MV-4-11 (cell line): ENCODE measurements at regions not wholly inside any gene's neighbourhood (a gene's known extent, or its start where the extent isn't known, plus 50 kb on each side); places are given as distances from the start of the nearest gene placed in this dataset.
"Not testable (repeated sequence)": the region's sequence is repeated elsewhere in the genome, so short reads cannot be mapped to it uniquely, and the experiment has no call there.

Experiments
- DNase-seq: peaks from one replicate; lab custom pipeline; 2025; lab: John Stamatoyannopoulos, UW

DNA sequence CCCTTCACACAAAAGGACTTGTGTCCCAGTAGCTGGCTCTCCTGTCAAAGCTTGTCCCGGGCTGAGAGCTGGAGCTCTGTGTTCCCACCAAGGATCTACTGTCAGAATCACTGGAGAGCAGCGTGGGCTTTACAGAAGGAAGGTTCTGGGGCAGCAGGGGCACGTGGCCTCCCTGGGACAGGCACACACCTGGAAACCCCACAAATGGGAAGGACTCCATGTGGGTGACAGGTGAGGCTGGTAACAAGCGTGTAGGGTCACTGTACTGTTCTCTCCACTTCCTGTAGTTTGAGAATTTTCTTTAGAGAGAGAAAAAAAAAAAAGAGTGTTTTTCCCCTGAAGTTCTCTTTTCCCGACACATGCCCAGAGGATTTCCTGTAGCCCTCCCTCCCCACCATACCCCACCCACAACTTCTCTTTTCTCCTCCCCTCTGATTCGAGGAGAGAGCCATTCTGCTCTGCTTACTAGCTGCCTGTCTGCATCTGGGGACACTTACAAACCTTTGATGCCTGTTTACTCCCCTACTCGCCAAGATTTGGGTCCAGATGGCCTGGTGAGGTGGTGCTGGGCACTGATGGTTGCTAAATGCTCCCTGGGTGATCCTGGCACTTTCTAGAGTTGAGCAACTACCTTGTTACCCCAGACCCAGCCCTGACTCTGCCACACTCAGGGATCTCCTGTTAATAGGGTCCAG is 84.1 kb upstream of the SIRPA start:
- peak; percentile 87 for DNase-seq

DNA sequence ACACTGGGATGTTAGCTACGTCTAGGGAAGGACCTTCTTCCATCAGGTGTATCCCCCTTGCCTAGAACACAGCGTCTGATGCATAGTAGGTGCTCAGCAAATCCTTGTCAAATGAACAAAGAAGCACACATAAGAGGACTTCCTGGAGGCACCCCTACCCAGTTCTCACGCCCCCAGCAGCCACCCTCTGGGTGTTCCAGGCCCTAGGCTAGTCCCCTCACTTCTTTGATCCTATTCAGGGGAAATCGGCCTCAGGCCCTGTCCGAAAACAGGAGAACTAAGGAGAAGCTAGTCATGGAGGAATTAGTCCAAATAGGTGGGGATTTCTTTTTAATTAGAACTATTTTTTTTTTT is 84.7 kb upstream of the SIRPA start:
- no peak for DNase-seq

DNA sequence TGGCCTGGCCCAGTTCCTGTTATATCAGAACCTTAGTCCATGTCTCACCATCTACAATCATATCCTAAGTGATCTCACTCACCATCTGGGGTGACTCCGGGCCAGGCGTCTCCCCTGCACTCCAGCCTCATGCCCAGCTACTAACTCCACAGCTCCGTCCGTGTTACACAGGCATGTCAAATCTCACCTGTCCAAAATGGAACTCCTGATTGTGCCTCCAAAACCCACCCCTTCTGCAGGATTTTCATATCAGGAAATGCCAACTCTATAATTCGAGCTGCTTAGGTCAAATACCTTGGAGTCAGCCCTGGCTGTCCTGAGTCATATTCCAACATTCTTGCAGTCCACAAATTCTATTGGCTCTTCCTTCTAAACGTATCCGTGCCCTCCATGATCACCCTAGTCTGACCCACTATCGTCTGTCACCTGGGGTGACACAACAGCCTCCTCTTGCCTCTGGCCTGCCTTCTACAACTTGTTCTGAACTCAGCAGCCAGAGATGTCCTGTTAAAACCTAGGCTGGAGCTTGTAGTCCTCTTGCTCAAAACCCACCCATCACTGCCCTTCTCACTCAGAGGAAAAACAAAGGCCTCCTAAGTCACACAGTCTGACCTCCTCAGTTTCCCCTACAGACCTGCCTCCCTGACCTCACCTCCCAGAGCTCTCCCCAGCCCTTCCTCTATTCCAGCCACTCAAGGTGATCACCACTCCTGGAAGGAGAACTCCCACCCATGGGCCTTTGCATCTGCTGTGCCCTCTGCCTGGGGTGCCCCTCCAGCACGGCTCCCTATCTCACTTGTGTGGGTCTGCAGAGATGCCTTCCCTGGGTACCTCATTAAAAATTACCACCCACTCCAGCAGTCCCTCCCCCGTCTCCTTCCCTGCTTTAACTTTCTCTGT is 85.3 kb upstream of the SIRPA start:
- DNase-seq: no peak

DNA sequence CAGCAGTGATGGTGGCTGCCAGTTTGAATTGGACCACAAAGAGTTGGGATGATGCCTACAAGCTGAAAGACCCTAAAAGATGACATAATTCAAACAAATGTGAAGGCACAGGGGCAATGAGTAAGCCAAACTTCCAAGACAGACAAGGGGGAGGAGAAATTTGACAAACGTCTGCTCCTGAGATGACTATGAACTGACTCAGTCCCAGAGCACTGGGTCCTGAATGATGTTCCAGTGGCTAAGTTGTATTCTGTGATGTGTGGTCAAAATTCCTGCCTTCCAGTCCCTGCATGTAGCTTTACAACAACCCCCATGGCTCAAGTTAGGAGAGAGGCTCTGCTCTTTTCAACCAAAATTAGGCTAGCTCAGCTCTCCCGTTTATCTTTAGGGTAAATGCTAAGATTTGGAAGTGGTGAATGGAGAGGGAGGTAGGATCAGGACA is 86.1 kb upstream of the SIRPA start:
- DNase-seq: no peak

DNA sequence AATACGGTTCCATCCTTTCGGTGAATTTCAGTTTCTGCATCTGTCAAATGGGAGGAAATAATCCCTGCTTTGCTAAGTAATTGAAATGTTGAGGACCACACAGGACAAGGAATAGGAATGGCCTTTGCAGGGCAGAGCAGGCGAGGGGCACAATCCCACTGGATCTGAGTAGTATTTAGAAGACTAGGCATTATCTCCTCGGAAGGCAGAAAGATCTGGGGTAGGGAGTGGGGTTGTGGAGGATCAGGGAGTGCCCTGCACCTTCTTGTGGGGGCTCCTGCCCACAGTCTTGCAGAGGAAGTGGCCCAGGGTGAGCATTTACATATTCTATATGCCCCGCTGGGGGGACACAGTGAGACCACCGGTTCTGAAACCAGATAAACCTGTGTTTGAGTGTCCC is 87.1 kb upstream of the SIRPA start:
- no peak for DNase-seq

DNA sequence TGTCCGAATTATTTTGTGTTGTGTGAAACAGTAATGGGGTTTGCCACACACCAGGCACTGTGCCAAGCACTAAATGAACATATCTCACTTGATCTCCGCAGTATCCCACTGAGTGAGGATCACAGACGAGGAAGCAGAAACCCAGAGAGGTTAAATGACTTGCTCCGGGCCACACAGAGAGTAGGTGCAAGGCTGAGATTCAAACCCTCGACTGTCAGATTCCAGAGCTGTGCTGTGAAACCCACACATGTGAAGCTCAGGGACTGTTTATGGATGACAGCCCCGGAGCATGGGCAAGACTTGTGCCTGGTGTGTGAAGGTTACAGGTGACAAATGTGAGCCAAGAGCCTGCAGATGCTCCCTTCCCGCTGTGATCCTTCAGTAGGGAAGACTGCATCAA is 87.8 kb upstream of the SIRPA start:
- no peak for DNase-seq

DNA sequence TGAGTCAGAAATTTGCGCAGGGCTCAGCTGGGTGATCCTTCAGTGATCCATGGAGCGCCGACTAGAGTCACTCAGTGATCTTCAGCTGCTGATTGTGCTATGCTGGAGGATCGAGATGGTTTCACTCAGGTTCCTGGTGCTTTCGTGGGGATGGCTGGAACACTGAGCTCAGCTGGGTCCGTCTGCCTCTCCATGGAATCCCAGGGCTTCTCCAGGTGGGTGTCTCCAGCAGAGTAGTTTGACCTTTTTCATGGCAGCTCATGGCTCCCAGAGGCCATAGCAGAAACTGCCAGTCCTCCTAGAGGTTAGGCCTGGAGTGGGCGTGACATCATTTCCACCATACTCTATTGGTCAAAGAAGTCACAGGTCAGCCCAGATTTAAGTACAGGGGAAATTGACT is 88.8 kb upstream of the SIRPA start:
- no peak for DNase-seq

DNA sequence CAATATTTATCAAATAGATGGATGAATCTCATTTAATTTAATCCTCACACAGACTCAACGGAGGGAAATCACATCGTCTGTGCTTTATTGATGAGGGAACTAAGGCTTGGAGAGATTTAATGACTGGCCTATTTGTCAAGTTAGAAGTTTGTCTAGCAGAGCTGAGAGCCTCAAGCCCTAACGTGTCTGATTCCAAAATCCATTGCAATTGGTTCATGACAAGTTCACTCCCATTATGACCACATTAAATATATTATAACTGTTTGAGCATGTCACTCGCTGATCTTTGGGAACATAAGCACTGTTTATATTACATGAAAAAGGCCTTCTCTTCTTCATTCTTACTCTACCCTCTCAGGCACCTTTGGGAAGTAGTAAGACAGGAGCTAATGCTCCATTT is 89.4 kb upstream of the SIRPA start:
- no peak for DNase-seq

DNA sequence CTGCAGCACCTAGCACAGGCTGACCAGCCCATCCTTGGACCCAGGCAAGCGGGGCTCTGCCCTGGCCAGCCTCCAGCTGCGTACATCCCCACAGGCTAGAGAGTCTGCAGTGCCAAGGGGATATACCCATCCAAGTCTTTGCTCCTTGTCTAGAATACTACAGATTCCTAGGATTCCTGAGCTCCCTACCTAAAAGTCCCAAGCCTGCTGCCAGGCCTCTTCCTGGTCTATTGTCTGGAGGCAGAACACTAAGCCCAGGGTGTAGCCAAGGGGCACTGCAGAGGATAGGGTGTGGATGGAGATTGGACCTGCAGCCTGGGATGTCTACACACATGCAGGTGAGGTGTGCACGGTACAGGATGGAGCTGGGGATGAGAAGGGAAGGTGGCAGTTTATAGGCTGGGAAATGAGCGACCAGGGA is 90.0 kb upstream of the SIRPA start:
- no peak for DNase-seq

DNA sequence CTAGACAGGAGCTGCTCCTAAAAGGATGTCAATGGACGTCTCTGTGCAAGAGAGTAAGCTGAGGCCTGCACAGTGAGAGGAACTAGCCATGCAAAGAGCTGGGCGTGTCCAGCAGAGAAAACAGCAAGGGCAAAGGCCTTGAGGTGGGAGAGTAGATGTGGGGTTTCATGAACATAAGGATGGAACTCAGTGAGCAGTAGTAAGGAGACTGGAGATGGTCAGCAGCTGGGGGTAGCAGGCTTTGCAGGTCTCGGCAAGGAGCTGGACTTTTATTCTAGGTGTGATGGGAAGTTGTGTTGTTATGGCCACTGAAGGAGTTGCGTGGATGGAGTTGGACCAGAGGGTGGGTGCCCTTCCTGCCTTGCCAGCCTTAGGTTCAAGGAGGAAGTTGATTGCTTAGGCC is 90.7 kb upstream of the SIRPA start:
- DNase-seq: no peak

DNA sequence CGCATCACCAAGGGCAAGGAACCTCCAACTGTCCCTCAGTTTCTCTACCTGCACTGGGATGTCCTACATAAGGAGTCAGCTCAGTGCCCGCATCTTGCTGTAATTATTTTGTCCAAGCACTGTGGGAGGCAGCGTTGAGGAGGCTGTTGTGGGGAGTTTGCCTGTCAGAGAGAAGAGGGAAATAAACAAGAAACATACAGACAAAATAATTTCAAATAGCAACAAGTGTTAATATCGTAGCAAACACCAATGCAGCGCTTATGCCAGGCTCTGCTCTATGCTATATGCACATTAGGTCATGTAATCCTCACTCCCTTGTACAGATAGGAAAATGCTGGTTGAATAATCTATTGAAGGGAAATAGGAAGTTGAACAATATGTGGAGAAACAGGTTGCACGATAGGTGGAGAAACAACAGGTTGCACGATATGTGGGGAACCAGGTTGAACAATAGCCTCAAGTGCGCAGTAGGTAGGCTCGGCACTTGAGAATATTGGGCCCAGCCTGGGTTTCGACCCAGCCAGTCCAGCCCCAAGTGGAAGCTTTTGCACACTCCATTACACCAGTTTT is 91.2 kb upstream of the SIRPA start:
- DNase-seq: no peak

DNA sequence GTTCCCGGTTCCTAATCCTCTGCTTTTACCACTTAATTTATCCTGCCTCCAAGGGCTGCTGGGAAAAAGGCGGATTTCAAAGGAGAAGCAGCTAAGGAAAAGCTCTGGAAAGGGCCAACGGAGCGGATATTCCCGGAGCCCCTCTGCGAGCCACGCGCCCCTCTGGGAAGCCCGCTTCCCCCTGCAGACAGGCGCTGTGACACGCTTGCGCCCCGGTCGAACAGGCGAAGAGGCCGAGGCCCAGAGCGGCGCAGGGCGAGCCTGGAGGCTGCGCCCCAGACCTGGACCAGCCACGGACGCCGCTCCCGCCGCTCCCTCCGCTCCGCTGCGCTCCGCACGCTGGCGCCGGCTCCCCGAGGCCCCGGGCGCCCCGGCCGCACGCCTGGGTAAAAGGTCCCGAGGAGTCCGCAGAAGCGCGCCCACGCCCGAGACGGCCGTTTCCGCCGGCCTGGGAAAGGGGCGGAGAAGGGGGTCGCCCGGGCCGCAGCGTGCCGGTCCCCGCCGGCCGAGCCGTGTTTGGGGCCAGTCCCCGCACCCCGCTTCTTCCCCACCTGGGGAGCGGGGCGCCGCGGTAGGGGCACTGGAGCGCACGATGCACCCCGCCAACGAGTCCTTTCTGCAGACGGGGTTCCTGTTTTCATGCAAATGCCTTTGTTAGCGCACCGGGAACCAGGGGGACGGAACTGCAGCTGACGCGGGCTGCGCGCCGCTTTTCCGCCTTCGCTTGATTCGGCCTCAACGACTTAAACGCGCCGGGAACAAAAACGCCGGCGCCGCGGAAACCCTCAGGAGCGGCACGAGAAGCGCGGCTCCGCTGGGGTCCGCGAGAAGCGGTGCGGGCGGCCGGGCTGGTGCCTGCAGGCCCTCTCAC is 91.9 kb upstream of the SIRPA start:
- peak; percentile 84 for DNase-seq

DNA sequence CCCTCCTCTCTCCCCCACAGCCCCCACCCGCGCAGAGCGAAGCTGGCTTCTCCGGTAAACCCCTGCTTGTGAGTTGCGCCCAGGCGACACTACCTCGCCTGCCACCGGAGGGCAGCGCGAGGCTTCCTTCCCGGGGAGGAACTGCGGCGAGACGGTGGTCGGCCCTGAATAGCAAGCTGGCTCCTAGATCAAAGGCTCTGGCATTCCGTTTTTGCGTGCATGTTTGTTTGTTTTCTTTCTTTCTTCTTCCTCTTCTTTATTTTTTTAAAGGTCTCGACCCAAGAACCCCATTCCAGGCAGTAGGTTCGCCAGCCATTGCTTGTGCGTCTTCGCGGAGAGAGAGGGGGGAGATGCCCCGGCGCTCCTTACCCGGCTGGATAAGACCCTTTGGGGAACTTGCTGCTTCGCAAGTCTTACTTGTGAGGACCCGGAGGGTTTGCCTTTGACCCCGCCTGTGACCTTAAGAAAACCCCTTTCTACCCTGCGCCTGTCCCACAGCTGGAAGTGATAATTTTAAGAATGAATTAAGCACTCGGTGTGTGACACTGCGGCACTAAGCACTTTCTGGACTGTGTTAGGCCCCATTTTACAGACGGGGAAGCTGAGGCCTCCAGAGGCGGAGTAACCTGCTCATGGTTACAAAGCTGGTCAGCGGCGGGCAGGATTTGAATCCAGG is 92.7 kb upstream of the SIRPA start:
- peak; percentile 80 for DNase-seq

DNA sequence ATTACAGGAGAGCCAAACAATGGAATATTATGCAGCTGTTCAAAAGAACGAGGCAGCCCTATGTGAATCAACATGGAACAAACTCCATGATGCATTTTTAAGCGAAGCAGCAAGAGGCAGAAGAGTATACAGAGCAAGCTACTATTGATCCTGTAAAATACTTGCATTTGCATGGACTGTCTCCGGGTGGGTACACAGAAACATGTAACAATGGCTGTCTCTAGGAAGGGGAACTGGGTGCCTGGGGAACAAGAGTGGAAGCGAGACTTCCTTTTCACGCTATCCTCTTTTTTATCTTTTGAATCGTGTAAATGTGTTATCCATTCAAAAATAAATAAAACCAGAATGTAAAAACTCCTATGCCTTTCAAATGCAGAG is 93.3 kb upstream of the SIRPA start:
- DNase-seq: no peak

DNA sequence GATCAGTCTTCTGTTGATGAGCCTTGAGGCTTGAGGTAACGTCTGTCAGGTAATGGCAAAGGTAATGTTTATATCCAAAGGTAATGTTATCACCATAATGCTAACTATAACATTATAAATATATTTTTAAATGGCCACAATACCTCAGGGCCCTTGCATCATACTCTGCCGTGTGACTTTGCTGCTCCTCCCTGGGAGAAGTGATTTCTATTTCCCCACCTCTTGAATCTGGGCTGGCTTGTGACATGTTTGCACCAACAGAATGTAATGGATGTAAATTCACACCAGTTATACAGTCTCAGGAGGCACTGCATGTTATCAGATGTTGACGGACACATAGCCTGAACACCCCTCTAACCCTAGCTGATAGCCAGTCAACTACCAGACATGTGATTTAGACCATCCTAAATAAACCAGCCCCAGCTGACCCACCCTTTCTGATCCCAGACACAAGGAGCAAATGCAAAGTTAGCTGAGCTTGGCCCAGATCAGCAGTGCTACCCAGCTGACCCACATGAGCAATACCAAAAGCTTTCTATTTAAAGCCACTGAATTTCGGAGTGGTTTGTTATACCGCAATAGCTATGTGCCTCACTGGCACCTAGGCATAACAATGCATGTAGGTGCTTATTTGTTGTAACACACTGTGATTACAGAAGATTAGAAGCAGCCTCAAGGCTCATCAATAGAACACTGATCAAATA is 93.8 kb upstream of the SIRPA start:
- no peak for DNase-seq

DNA sequence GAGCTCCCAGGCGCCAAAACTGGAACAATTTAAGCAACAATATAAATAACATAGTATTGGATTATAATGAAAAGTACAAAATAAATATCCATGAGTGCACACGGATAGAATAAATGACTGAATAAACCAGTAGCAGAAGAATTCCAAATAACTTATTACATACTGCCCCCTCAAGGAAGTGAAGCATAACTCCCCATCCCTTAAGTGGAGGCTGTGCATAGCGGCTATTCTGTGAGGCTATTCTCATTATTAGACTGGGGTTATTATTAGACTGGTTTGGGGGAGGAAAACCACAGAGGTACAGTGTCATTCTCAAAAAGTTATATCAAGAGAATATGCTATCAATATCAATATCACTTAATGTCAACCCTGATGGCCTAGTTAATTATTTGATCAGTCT is 94.4 kb upstream of the SIRPA start:
- DNase-seq: peak; percentile 61

DNA sequence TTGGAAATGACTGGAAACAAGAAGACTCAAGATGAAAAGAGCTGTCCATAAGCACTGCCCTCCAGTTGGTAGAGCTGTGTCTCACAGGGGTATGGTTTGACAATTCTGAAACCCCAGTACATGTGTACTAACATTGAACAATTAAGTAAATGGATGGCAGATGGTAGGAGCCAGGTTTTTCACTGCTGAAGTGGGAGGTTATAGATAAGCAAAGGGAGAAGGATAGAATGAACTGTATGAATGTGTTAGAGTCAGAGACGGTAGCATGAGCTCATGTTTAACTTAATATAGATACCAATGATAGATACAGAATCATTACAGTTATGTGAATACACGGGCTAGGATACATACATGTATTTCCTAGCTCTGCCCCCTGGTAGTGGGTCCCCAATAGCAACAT is 95.0 kb upstream of the SIRPA start:
- no peak for DNase-seq

DNA sequence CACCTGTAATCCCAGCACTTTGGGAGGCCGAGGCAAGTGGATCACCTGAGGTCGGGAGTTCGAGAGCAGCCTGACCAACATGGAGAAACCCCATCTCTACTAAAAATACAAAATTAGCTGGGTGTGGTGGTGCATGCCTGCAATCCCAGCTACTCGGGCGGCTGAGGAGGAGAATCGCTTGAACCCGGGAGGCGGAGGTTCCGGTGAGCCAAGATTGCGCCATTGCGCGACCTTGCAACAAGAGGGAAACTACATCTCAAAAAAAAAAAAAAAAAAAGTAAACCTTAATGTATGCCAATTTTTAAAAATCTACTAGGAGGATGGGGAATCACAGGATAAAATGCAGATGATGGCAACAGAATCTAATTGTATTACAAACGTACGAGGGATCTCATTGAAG is 95.5 kb upstream of the SIRPA start:
- not testable (repeated sequence) for DNase-seq

DNA sequence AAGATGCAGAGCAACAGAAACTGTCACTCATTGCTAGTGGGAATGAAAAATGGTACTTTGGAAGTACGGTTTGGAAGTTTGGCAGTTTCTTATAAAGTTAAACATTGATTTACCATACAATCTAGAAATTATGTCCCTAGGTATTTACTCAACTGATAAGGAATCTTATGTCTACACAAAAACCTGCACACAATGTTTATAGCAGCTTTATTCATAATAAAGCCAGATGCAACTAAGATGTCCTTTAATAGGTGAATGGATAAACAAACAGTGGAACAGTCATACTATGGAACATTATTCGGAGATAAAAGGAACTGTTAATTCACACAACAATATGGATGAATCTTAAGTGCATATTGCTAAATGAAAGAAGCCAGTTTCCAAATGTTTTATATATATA is 96.2 kb upstream of the SIRPA start:
- DNase-seq: no peak

DNA sequence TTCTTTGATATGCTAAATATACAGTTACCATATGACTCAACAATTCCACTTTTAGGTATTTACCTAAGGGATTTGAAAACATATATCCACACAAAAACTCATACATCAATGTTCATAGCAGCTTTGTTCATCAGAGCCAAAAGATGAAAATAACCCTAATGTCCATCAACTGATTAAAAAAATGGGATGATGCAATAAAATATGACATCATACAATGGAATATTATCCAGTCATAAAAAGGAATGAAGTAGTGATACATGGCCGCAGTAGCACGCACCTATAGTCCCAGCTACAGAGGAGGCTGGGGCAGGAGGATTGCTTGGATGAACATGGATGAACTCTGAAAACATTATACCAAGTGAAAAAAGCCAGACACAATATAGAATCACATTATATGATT is 101.4 kb upstream of the SIRPA start:
- DNase-seq: no peak

DNA sequence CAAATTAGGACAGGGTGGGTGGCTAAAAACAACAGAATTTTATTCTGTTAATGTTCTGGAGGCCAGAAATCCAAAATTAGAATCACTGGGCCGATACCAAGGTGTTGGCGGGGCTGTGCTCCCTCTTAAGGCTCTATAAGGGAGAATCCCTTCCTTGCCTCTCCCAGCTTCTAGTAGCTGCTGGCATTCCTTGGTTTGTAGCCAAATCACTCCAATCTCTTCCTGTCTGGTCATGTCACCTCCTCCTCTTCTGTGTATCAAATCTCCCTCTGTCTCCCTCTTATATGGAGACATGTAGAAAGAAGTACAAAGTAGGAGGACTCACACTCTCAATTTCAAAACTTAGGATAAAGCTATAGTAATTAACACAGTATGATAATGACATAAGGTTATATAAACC is 102.9 kb upstream of the SIRPA start:
- no peak for DNase-seq
